Peyer's patch (tissue), 4 donors: ENCODE measurements at regions not wholly inside any gene's neighbourhood (a gene's known extent, or its start where the extent isn't known, plus 50 kb on each side); places are given as distances from the start of the nearest gene placed in this dataset.

ENCODE experiments used
- DNase-seq, 3 donors: peaks; one replicate each; pipeline ENCODE4 v3.0.0-alpha.2; 2017 to 2019
- H3K27ac ChIP-seq, 4 donors: fragments of 200-600 bp; sonication (generic); one replicate each; pipeline ENCODE4 v1.5.1; 2016 to 2019
- H3K27me3 ChIP-seq, 2 donors: fragments of 200-600 bp; sonication (generic); one replicate each; pipeline ENCODE4 v1.5.1; 2019
- H3K36me3 ChIP-seq, 3 donors: fragments of 200-600 bp; sonication (generic); one replicate each; pipeline ENCODE4 v1.5.1; 2016 to 2019
- H3K4me1 ChIP-seq, 4 donors: fragments of 200-600 bp; sonication (generic); one replicate each; pipeline ENCODE4 v1.5.1; 2016 to 2019
- H3K4me3 ChIP-seq, 4 donors: fragments of 200-600 bp; sonication (generic); 1 replicate in 3 of 4; 2 replicates in 1 of 4; pipeline ENCODE4 v1.5.1; 2016 to 2019; ENCODE audit warnings: mild to moderate bottlenecking in 1 of 4
- H3K9me3 ChIP-seq, 4 donors: fragments of 200-600 bp; sonication (generic); one replicate each; pipeline ENCODE4 v1.5.1; 2016 to 2019; ENCODE audit warnings: mild to moderate bottlenecking in 1 of 4
- CTCF ChIP-seq, 6 experiments: fragments of 450-650 bp in 4 of 6; fragments of 200-600 bp in 2 of 6; sonication (generic) in 1 of 6; IDR thresholded peaks; one replicate each; pipeline ENCODE4 v1.5.1; 2017 to 2019; ENCODE audit warnings: antibody characterized with exemption in 6 of 6, mild to moderate bottlenecking in 3 of 6, moderate library complexity in 1 of 6
- POLR2A ChIP-seq, 2 donors: fragments of 450-650 bp; IDR thresholded peaks; one replicate each; pipeline ENCODE4 v1.5.1; 2017; ENCODE audit warnings: antibody characterized with exemption in 2 of 2, mild to moderate bottlenecking in 2 of 2, moderate library complexity in 2 of 2

- H3K27ac ChIP-seq, result no peak overlapping the region
- no peaks in the 10 kb centered on the region for H3K4me1 ChIP-seq
- no peak overlapping the region for H3K4me3 ChIP-seq
- DNase-seq, result no peak
- TF ChIP-seq POLR2A (IDR thresholded peaks at IDR 0.05) (no peak), CTCF (IDR thresholded peaks at IDR 0.05) (no peak)
- H3K9me3 ChIP-seq, result no peaks in the 10 kb centered on the region
- no peaks in the 10 kb centered on the region for H3K27me3 ChIP-seq
- H3K36me3 ChIP-seq, result no peaks in the 10 kb centered on the region
Measured at GRCh38 chr4:11881364-11881763, 452.7 kb upstream of the HS3ST1 start.

DNA sequence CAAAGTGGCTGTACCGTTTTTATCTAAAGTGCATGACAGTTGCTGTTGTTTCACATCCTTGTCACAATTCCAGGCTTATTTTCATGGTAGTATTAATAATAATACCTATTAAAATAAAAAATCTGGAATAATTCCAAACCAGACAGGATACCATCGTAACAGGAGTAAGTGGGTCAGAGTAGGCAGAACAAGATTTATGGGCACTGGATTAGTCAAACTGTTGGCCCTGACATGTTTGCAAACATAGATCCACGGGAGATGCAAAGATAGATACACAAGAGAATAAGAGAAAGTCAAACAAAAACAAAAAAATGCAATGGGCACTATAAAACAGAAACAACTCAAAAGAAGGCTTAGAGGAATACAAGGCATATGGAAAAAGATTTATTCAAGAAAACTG, 449.5 kb upstream of the HS3ST1 start:
- H3K9me3 ChIP-seq, result no peaks in the 10 kb centered on the region
- no peak overlapping the region for H3K27ac ChIP-seq
- H3K27me3 ChIP-seq, result no peaks in the 10 kb centered on the region
- no peak for DNase-seq
- no peaks in the 10 kb centered on the region for H3K36me3 ChIP-seq
- no peak overlapping the region for H3K4me3 ChIP-seq
- TF ChIP-seq CTCF (IDR thresholded peaks at IDR 0.05), result no peak
- TF ChIP-seq POLR2A (IDR thresholded peaks at IDR 0.05), result no peak
- no peaks in the 10 kb centered on the region for H3K4me1 ChIP-seq

DNA sequence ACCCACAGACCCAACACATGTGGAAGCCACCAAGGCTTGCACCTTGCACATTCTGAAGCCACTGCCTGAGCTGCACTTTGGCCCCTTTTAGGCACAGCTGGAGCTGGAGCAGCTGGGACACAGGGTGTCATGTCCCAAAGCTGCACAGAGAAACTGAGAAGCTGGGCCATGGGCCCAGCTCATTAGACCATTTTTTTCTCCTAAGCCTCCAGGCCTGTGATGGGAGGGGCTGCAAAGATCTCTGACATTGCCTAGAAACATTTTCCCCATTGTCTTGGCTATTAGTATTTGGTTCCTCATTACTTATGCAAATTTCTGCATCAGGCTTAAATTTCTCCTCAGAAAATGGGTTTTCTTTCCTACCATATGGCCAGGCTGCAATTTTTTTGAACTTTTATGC, 447.4 kb upstream of the HS3ST1 start:
- no peaks in the 10 kb centered on the region for H3K27me3 ChIP-seq
- no peaks in the 10 kb centered on the region for H3K9me3 ChIP-seq
- H3K4me3 ChIP-seq, result no peak overlapping the region
- TF ChIP-seq POLR2A (IDR thresholded peaks at IDR 0.05) (no peak), CTCF (IDR thresholded peaks at IDR 0.05) (no peak)
- DNase-seq, result no peak
- H3K27ac ChIP-seq, result no peak overlapping the region
- no peaks in the 10 kb centered on the region for H3K4me1 ChIP-seq
- H3K36me3 ChIP-seq, result no peaks in the 10 kb centered on the region

GRCh38 chr4:11869191-11869870, 440.6 kb upstream of the HS3ST1 start:
- Histone ChIP-seq H3K4me3 (no peak overlapping the region), H3K27ac (no peak overlapping the region), H3K4me1 (no peaks in the 10 kb centered on the region), H3K27me3 (no peaks in the 10 kb centered on the region), H3K9me3 (no peaks in the 10 kb centered on the region), H3K36me3 (no peaks in the 10 kb centered on the region)
- TF ChIP-seq CTCF (IDR thresholded peaks at IDR 0.05) (no peak), POLR2A (IDR thresholded peaks at IDR 0.05) (no peak)
- DNase-seq, result no peak

- H3K27ac ChIP-seq, result no peak overlapping the region
- TF ChIP-seq POLR2A (IDR thresholded peaks at IDR 0.05), result no peak
- TF ChIP-seq CTCF (IDR thresholded peaks at IDR 0.05), result no peak
- H3K27me3 ChIP-seq, result no peaks in the 10 kb centered on the region
- no peak overlapping the region for H3K4me3 ChIP-seq
- H3K36me3 ChIP-seq, result no peaks in the 10 kb centered on the region
- H3K9me3 ChIP-seq, result no peaks in the 10 kb centered on the region
- no peak for DNase-seq
- no peaks in the 10 kb centered on the region for H3K4me1 ChIP-seq
Measured at GRCh38 chr4:11866391-11866790, 437.7 kb upstream of the HS3ST1 start.

GRCh38 chr4:11860996-11861395, 432.3 kb upstream of the HS3ST1 start:
- no peaks in the 10 kb centered on the region for H3K27me3 ChIP-seq
- H3K36me3 ChIP-seq, result no peaks in the 10 kb centered on the region
- no peaks in the 10 kb centered on the region for H3K9me3 ChIP-seq
- no peak for TF ChIP-seq CTCF (IDR thresholded peaks at IDR 0.05)
- TF ChIP-seq POLR2A (IDR thresholded peaks at IDR 0.05), result no peak
- no peak overlapping the region for H3K4me3 ChIP-seq
- H3K27ac ChIP-seq, result no peak overlapping the region
- H3K4me1 ChIP-seq, result no peaks in the 10 kb centered on the region
- DNase-seq, result no peak
